Pons (tissue), 1 donor: ENCODE measurements at regions not wholly inside any gene's neighbourhood (a gene's known extent, or its start where the extent isn't known, plus 50 kb on each side); places are given as distances from the start of the nearest gene placed in this dataset.

Experiments
- DNase-seq: peaks from one replicate; pipeline ENCODE4 v3.0.0-alpha.2; 2016; ENCODE audit warnings: low spot score

DNA sequence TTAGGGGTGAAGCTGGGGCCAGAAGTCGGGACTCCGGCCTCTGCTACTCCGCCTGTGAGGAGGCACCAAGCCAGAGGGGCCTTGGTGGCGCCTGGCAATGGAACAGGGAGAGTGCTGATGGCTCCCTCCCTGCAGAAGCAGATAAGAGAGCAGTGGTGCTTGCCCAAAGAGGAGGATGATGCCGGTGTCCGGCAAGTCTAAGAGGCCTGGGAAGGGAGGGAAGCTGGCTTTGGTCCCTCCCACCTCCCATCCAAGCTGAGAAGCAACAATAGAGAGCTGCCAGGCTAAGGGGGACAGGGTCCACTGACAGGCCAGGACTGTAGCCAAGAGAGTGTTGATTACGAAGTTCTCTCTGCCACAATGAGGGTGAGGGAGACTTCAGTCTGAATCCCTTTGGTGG, 479.5 kb downstream of the TNS1 start:
- no peak for DNase-seq

DNA sequence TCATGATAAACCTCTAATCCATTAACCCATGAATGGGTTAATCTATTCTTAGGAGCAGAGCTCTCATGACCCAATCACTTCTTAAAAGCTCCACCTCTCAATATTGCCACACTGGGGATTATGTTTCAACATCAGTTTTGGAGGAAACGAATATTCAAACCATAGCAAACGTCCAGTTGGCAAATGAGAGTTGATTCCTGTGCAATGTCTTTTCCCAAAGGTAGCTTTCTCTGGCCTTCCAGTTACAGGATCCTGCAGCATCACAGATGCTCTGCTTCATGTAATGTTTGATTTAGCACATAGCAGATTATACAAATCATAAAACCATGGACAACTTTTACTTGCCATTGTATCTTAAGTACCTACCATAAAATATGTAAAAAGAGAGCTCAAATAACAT, 481.0 kb downstream of the TNS1 start:
- no peak for DNase-seq

DNA sequence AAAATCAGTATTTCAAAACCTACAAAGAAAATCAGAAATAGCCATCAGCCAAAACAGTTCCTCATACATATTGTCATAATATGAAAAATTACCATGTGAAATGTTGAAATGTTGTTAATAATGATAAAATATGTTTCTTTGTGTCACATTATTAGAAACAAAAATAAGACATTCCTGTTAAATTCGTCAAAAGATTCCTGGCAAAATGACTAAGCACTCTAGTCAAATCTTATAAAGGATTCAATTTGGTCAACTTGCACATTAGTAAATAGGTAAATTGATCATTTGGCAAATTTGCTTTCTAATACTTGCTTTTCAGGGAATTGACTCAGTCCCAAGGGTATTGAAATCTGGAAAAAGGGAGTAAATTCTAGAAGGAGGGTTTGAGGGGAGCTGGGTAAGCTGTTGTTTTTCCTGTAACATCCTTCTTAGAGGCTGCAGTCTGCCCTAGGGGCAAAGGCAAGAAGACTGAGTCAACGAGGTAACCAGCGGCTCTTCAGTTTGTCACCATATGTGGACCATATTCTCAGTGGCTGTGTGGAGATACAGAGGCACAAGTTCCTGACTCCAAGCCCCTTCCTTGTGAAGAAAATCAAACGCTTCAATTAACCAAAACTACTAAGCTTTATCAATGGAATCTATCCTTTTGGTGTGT, 482.3 kb downstream of the TNS1 start:
- no peak for DNase-seq

DNA sequence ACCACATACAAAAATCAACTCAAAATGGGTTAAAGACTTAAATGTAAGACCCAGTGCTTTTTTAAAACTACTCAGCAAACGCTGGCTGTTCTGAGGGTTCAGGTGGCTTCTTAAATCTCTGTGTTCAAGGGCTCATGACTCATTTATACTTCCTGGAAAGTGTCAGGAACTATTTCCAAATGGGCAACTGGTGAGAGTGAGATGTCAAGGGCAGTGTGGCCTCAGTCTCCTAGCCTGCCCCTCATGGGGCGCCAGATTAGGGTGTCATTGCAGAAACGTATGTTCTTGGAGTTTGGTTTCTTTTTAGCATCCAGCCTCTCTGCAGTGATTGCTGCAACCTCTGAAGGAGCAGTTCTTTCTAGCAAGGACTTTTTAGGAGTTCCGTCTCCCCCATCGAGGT, 485.4 kb downstream of the TNS1 start:
- DNase-seq, result no peak

DNA sequence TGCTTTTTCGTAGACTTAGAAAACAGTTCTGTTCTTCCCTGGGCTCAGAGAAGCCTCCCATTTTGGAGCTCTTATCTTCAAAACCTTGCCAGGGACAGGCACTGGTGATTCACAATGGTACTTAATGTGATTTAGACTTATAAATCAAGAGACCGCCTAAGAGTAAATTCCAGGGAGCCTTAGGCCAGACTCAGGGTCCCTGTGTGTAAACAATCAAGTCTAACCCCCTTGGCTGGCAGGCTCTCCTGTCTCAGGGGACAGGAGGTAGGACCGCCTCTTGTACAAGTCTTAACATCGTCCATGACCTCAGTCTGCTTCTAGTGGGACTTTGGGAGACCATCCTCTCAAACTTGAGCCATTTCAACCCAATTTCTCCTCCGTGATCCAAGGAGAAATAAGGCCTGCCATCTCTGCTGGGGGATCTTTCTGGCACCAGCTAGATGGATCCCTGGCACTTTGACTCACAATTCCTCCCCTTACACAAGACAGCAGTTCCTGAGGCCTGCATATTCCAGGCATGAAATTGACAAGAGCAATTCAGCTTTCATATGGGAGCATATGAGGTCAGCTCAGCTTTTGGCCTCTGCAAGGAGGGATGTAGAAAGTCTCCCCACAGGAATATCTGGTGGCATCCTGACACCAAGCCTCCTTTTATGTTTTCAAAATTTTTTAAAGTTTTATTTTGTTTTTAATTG, 487.0 kb downstream of the TNS1 start:
- no peak for DNase-seq

DNA sequence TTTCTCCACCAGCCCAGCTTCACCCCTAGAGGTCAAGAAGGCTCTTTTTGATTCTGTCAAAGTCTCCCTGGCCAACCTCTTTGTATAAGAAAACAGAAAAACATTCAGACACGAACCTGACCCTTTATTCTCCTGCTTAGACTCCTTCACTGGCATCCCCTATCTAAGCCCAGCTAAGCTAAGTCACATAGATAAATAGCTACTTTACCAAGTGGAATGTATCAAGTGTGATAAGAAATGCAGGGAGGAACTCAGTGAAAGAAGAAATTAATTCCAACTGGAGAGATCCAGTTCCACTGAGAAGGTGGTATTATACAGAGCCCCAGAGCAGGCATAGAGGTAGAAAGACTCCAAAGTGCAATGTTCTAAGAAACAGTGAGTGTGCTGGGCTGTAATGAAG, 489.5 kb downstream of the TNS1 start:
- no peak for DNase-seq

DNA sequence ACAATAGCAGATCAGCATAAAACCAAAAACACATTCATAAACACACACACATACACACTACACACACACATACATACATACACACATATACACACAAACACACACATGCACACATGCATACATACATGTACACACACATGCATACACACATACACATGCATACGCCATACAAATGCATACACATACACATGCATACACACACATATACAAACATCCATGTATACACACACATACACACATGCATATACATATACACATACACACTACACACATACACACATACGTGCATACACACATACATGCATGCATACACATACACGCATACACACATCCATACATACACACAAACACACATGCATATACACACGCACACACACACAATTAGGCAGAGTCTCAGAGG, 490.1 kb downstream of the TNS1 start:
- DNase-seq, result no peak

DNA sequence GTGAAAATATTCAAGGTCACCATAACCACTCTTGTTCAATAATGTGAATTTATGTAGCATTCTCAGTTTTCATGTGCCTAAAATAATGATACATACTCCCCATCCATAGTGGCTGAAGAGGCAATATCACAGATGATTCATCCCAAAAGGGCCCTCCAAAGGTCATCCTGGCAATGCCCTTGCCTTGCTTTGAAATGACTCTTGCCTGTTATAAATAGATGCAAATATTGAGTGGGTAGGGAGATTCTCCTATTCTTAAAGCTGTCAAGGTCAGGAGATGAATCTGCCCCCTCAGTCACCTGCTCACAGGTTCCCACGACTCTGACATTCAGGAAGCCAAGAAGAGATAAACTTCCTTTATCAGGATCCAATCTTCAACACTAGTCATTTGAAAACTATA, 490.5 kb downstream of the TNS1 start:
- DNase-seq, result no peak

DNA sequence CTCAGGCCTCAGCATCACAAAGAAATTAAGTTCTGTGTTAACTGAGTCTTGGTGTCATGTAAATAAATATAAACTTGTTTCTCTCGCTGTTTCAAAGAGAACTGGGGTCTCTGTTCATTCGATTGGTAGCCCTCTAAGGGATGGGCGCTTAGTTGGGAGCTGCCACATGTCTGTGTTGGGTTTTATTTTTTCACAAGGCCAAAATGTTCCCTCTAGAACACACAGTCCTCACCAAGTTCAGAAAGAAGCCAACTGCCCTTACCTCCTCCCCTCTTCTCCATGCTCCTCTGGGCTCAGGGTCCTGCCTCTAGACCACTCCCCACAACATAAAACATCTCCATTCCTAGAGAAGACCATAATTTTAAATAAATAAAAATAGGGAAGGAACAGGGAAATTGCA, 490.9 kb downstream of the TNS1 start:
- DNase-seq, result no peak

DNA sequence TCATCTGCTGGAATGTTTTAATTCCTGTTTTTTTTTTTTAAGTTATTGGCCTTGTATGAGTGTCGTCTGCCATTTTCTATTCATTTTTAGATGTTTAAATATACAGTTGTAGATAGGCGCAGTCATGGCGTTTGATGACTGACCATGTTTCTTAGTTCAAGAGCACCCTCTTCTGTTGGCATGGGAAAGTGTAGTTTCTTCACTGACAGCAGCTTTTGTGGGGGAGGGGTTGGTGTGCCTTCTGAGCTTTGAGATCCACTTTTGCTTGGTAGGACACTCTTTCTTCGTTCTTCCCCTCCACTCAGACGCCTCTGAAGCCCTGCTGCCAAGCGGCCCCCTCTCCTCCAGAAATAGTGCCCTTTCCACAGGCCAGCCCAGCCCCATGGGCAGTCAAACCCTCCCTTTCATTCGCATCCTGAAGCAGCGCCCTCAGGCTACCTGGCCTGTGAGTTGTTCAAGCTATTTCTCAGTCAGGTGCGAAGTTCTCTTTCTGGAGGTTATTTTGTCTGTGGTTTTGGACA, 492.0 kb downstream of the TNS1 start:
- peak; percentile 88 for DNase-seq

DNA sequence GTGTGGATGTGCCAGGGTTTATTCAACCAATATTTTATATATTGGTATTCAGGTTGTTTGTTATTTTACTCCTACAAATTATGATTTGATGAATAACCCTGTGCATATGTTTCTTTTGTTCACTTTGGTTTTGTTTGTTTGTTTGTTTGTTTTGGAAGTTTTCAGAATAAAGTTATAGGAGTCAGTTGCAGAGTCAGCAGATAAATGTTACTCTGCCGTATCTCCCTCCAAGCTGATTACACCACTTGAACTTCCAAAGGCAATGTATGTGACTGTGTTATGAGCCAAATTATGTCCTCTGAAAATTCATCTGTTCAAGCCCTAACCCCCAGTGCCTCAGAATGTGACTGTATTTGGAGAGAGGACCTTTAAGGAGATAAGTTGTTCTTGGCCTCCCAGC, 497.5 kb downstream of the TNS1 start:
- no peak for DNase-seq

DNA sequence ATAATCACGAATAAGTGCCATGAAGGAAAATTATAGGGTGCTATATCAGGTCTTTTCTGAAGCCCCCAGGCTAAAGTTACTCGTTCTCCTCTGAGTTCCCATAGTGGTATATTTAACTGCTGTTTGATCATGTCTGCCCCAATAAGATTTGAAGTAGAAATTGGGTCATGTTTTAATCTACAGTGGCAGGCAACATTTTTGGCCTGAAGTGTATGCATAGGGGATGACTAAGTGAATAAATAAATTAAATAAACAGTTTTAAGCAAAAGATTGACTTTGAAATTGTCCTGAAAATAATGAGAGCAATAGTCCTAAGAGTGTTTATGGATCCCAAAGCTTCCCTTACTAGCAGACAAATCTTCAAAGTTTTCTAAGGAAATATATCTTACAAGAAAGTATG, 500.9 kb downstream of the TNS1 start:
- DNase-seq, result no peak

DNA sequence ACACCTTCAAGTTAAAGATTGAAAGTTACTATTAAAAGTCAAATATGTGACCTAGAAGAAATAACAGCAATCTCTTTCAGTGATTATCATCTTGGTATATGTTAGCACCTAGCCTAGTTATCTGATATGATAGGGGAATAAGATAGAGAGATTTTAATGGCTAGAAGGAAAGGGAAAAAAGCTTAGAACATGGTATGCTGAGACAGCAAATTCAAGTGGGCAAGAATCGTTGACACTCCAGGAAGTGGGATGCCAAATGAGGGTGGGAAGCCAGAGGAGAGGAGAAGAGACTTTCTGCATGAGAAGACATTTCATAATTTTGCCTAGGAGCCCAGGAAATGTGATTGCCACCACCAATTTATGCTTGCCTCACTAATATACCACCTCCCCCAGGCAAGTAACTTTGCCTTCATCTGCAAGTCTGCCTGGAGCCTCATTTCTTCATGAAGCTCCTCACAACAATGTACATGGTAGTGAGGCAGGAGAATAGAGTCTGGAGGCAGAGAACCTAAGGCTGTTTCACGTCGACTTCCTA, 504.9 kb downstream of the TNS1 start:
- no peak for DNase-seq

DNA sequence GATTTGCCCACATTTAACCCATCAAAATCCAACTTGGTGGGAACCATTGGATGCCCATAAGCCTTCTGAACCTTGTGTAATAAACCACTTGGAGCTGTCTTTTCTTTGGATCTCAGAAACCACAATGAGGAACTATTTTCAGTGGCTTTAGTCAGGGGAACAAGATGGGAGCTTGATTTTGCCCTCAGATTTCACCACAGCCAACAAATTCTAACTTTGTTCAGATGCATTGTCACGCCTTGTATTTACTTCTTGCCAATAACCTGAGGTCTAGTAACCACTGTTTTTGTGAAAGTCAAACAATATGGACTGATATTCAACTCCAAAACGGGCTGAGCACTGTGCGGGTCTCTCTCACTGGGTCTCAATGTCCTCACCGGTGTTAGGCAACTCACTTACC, 508.2 kb downstream of the TNS1 start:
- no peak for DNase-seq

DNA sequence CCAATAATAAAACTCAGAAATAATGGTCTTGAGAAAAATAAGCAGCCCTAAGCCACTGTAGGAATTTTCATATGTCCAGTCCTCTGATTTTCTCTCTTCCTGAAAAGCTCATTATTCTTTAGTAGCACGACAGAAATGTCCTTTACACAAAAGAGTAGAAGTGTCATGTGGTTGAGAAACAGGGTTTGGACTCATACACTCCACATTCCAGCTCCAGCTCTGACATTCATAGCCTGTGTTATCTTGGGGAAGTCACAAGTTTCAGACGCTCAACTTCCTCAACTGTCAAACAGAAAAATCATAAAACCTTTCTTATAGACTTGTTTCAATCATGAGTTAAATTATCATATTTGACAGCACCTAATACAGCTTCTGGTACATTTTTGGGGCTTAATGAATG, 511.5 kb downstream of the TNS1 start:
- peak; percentile 3 for DNase-seq

DNA sequence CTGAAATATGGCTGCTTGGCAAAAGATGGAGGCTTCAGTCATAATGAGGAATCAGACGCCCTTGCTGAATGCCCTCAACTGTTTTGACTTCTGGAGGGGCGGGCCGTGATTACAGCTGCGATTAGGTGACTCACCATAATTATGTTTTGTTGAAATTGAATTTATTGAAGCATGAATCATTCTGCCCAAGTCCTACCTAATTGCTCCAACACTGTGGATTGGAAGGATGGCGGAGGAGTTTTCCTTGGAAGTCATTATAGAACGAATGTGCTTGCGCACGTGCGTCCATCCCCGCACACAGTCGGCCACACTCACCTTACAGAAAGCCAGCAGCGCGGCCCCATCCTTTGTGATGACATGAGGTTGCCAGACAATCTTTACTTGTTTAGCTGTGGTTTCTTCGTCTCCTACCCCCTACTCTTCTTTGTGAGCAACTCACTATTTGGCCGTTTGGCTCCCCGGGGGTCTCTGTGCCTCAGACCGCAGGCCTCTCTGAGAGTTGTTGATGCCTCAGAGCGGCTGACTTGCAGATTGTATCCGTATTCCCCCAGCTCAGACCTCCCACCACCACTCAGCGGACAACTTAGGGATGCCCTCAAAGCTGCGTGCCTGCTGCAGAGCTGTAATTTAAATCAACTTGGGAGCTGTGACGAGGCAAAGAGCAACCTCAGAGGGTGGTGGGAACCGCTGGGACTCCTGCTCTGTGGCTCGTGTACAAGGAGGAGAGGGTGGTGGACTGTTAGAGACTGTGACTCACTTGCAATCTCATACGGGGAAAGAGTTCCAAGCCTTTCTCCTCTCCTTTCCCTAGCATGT, 513.4 kb downstream of the TNS1 start:
- DNase-seq, result no peak

DNA sequence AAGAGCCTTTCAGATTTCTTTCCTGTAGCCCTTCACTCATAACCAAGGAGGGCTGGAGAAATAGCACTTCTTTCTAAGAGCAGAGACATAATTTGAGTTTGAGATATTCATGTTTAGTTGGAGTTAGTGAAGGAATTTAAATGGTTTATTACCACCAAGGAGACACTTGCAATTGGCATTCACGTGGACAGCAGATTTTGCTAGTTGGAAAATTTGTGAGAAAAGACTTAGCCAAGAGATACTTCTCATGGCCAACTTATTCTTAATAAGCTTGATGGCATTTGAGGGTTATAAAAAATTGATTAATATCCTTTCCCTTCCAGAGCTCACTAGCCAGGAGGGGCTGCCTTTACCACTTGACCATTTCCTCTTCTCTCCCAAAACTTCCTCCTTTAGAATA, 518.7 kb downstream of the TNS1 start:
- DNase-seq, result no peak

DNA sequence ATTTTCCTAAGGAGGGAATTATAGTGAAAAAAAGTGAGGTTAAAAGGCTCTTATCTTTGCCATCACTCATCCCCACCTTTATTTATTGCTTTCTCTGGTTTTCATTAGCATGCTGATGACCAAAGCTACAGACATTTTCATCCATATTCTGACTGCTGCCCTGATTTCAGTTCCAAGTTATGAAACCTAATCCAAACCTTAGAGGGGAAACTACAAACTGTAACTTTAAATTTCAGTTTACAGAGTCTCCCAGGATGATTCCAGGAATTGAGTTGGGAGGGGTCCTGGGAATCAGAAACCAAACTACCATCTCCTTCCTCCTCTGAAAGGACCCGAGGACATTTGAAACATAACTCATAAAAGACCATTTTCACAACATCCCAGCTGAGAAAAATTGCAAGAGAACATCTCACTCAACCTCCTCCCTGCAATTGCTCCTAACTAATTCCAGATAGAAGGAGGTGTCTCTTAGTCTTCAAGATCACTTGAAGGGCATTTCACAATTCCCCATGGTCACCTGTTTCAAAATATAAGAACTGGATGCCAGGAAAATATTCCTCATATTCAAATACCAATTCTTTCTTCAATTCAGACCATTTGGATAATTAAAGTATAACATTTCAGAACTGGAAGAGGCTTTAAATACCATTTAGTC, 520.6 kb downstream of the TNS1 start:
- DNase-seq, result no peak

DNA sequence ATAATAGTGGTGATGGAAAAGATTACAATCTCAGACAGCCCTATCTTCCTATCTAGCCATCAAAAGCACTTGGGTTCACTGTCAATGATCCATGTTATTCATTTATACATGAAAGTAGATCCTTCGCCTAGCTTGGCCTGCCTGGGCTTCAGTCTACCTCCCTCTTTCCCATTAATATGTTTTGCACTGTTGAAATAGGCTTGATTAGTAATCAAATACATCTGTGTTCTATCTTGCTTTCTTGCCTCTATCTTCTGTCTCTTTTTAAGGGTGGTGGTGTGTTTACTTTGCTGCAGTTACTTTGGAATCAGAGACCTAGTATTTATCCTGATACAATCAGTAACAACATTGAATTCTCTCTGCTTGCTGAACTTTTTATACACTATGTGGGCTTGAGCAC, 521.2 kb downstream of the TNS1 start:
- no peak for DNase-seq

DNA sequence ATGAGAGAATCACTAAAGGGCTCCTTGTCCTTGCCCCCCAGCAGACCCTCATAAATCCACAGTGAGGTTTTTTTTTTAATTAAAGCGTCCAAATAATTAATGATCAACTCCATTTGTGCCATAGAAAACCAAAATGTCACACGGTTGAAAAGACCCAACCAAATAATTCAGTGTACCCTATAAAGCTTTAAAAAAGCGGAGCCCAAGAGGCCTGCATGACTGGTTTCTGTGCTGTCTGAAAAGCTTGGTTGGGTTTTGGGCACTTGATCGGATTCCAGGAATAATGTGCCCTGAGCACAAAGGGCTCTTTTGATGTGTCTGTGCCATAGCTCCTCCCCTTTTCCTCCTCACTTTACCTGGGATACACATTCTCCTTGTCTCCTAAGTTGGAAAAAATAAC, 523.2 kb downstream of the TNS1 start:
- DNase-seq, result peak; percentile 3

DNA sequence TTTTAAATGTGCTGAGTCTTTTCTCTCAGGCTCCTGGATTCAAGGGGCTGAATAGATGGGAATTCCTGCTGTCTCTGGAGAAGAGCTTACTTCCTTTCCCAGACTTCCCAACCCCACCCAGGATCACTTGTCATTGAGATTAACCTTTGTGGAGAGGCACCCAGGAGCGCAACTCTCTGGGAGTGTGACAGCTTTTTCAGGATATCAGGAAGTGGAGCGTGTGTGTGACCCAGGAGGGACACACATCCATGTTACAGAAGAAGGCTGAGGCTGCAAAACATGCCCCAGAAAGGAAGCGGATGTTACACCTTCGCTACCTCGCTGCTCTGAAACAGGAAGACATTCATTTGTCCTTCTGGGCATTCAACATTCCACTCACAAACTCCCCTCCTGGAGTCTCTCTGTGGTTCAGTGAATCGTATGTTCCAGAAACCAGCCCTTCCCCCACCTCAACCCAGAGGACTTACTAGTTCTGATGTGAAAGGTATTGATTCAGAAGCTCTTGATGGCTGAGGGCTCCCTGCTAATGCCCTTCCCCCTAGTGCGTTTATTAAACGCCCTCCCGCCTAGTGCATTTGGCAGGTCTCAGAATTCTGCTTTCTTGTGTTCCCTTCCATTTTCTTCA, 523.9 kb downstream of the TNS1 start:
- DNase-seq, result no peak

DNA sequence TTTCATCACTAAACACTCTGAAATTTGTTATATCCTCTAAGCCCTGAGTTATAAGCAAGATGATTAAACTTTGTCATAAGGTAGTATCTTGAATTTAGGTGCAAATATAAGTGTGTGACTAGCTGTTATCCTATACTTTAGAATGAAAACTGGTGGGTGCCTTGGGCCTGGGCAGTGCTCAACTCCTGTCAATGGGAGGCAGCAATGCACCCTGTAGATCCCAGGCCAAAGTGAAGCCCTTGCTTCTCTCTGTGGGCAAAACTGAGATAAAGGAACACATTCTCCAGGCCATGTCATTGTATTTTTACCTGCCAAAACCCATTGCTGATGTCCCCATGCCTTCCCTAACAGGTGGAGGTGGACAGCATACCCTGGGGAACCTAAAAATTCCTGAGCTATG, 525.2 kb downstream of the TNS1 start:
- no peak for DNase-seq
